DMS153 treated with DMSO at 0.1 percent for 48 hours (cell line): ENCODE measurements at regions not wholly inside any gene's neighbourhood (a gene's known extent, or its start where the extent isn't known, plus 50 kb on each side); places are given as distances from the start of the nearest gene placed in this dataset.
A peak's percentile ranks its signal among the peaks of the same experiment; 100 is the strongest.
"Not testable (repeated sequence)": the region's sequence is repeated elsewhere in the genome, so short reads cannot be mapped to it uniquely, and the experiment has no call there.

Experiments used
- DNase-seq: peaks from one replicate; lab custom pipeline; 2025; ENCODE audit not compliant: unreplicated experiment; lab: John Stamatoyannopoulos, UW

DNA sequence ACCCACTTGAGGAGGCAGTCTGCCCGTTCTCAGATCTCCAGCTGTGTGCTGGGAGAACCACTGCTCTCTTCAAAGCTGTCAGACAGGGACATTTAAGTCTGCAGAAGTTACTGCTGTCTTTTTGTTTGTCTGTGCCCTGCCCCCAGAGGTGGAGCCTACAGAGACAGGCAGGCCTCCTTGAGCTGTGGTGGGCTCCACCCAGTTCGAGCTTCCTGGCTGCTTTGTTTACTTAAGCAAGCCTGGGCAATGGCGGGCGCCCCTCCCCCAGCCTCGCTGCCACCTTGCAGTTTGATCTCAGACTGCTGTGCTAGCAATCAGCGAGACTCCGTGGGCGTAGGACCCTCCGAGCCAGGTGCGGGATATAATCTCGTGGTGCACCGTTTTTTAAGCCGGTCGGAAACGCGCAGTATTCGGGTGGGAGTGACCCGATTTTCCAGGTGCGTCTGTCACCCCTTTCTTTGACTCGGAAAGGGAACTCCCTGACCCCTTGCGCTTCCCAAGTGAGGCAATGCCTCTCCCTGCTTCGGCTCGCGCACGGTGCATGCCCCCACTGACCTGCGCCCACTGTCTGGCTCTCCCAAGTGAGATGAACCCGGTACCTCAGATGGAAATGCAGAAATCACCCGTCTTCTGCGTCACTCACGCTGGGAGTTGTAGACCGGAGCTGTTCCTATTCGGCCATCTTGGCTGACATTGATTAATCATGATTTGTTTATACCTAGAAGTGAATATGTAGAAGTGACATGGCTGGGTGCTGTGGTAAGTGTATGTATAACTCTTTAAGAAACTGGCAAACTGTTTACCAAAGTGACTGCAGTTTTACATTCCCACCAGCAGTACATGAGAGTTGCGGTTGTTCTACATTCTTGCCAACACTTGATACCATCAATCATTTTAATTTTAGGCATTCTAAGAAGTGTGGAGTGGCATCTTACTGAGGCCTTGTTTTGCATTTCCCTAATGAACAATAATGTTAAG is 465.9 kb upstream of the MAP3K7 start:
- not testable (repeated sequence) for DNase-seq

DNA sequence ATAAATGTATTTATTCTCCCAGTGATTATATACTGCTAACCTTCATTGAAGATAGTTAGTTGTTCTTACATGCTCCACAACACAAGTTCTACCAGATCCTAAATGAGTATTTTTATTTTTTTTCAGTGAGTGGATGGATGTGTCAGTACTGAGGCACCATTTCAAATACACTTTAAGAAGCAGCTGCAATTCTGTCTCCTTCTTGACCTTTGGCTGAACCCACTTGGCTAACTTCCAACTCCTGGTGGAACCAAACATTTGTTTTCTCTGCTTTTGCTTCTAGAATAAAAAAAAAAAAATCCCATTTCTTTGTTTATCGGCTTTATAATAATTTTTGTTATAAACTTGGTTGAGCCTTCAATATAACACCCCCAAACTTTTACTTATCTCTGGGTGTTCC is 458.3 kb upstream of the MAP3K7 start:
- DNase-seq = no peak

- no peak for DNase-seq
Observed at GRCh38 chr6:91043751-91044150, 456.9 kb upstream of the MAP3K7 start.

DNA sequence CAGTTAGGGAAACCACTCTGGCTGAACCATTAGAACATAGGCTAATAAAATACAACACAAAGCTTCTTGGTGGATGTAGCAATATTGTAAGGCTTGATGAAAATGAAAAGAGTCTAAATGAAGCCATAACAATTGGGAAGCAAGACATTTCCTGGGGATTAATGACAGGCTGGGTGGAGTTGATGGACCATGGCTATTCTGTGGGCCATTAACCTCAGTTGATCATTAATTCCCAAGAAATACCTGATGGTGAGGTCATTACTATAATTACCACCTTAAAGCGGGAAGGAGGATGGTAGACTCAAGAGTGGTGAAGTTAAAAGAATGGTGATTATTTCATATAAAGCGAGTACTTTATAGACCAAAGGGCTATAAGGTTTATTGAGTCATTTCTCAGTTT is 455.8 kb upstream of the MAP3K7 start:
- DNase-seq = no peak

DNA sequence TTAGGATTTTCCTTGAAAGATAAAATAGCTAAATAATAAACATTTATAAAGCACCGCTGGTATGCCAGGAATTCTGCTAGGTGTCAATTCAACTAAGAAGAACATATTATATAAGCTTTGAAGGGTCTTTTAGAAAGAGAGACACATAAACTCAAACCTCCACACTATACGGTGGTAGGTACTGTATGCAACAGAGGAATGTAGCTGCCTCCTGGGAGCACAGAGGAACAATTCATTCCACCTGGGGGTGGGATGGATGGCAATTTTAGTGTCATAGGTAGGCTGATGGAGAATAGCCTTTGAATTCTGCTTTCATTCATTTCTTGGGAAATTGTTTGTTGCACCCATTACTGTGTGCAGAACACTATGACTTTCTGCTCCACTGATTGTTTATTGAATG is 447.1 kb upstream of the MAP3K7 start:
- no peak for DNase-seq

DNA sequence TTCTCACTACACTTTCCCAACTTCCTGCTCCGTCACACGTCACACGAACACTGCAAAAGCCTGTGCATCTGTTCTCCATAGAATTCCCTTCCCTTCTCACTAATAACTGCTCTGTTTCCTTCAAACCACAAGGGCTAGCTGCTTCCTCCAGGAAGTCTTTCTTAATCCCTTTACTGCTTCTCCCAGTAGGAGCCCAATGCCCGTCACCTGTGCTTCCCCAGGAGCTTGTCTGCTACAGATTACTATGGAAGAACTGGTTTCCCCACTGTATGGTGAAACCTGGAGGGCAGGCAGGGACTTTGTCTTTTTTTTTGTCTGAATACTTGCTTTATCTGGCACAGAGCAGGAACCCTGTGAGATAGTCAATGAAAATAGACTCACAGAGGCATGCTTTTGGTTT is 444.7 kb upstream of the MAP3K7 start:
- DNase-seq = no peak

DNA sequence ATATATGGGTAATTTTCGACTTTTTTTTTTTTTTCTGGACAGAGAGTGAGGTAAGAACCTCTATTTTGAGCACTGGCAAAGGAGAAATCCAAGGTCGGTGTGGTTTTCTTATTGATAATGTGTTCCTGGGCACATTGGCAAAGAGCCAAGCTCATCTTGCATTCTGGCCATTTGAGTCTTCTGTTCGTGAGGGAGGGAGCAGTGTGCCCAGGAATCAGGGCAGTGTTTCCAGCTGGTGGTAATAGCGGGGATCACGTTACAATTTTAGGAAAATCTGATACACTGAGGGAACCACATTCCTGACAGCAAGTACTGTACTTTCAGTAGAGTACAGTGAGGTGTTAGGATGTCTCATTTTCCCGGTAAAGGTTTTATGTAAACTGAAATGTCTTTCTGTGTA is 442.3 kb upstream of the MAP3K7 start:
- peak; percentile 16 for DNase-seq

DNA sequence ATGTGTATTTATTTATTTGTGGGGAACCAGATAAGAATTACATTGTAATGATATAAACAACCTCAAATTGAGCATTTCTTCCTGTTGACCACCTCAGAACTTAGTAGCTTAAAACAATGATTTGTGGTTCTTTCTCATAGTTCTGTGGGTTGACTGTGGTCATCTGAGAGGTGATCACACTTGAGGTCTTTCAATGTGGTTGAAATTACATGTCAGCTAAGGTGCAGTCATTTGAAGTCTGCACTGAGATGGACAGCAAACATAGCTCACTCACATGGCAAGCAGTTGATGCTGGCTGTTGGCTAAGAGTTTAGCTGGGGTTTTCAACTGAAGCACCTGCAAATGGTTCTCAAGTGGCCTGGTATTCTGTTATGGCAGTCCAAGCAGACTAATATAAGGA is 436.7 kb upstream of the MAP3K7 start:
- no peak for DNase-seq

DNA sequence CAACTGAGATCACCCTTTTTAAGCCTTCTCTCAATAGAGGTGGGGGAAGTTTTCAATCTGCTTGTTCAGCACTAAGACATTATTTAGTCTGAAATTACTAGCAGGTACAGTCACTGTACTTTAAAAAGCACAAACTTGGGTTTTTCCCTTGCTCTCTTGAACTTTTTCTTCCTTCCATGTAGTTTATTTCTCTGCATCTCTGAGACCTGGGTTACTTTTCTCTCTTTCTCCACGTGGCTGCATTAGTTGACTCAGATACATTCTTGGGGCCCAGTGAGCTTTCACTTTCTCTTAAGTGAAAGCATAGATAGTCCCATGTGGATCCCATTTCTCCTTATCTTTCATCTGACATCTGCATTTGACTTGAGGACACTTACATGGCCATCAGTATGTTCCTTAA is 433.9 kb upstream of the MAP3K7 start:
- DNase-seq = no peak

DNA sequence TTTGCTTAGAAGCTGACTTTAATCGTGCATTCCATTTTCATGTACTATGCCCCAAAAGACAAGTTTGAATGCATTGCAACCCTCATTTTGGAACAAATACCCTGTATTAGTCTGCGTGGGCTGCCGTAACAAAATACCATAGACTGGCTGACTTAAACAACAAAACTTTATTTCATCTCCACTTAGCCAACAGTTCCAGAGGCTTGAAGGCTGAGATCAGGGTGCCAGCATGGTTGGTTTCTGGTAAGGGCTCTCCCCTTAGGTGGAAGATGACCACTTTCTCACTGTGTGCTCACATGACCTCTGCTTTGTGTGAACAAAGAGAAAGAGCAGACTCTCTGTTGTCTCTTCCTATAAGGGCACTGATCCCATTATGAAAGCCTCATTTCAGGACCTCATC is 431.7 kb upstream of the MAP3K7 start:
- DNase-seq = no peak

DNA sequence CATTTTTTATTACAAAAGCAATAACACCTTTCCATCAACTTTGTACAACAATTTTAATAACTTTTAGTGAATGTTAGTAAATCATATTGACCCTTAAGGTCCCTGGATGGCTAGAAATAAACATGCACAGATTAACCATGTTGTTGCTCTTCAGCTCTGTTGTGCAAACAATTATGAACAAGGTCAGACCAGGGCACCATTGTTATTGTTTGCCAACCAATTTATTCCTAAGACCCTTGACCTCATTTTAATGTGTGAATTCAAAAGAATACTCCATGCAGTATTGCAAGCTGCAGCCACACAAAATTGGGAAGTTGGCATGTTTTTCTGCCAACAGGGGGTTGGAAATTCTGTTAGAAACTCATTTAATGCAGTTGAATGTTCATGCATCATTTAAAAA is 426.6 kb upstream of the MAP3K7 start:
- no peak for DNase-seq

- no peak for DNase-seq
Observed at GRCh38 chr6:90997076-90997475, 410.2 kb upstream of the MAP3K7 start.

- no peak for DNase-seq
Observed at GRCh38 chr6:90993770-90994169, 406.9 kb upstream of the MAP3K7 start.

- DNase-seq = no peak
Observed at GRCh38 chr6:90989763-90990162, 402.9 kb upstream of the MAP3K7 start.

- DNase-seq = no peak
Observed at GRCh38 chr6:90984066-90984465, 397.2 kb upstream of the MAP3K7 start.

GRCh38 chr6:90983462-90983861 is 396.6 kb upstream of the MAP3K7 start:
- DNase-seq = no peak

DNA sequence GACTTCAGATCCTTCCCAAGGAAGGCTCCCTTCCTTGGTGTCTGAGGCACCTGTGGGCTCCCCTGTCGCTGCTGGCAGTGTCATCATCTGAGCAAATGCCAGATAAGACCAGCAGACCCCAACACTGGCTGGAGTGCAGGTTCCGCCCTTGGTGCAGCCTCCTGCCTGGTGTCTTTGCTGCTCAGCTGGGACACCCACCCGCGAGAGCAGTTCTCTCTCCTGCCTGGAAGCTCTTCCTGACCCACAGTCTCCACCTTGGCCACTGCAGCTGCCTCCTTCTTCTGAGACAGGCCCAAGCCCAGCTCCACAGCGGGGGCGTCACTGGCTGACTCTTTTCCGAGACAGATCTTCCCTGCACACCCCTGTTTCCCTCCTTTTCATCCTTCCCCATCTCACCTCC is 395.7 kb upstream of the MAP3K7 start:
- DNase-seq = no peak

- no peak for DNase-seq
Observed at GRCh38 chr6:90982051-90982450, 395.2 kb upstream of the MAP3K7 start.

DNA sequence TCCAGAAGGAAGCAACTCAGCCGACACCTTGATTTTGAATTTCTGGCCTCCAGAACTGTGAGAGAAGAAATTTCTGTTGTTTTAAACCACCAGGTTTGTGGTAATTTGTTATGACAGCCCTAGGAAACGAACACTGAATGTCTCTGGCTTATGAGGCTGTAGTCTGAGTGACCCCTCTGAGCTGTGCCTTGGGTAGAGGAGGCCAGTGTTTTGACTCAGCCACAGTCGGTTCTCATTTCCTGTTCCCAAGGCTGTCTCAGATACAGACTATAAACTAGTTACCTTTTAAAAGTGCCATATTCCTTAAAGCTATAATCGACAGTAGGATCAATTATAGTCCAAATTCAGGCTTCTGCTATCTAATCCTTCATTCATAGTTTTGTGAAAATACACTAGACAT is 391.2 kb upstream of the MAP3K7 start:
- DNase-seq = no peak

DNA sequence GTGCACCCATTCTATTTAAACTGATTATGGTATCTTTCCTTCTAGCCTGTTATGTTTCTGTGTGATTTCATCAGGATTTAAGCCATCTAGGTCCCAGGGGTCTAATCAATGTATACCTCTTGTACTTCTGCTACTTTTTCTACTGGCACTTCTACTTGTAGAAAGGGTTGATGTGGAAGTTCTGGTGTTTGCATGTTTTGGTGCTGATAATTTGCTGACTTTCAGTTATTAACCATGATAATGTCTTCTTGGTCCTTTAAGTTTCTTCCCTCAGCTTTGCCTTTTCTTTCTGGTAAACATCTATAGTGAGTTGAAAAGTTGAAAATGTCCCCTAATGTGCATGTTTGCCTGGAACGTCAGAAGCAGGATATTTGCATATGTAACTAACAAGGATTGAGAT is 390.6 kb upstream of the MAP3K7 start:
- DNase-seq = no peak

DNA sequence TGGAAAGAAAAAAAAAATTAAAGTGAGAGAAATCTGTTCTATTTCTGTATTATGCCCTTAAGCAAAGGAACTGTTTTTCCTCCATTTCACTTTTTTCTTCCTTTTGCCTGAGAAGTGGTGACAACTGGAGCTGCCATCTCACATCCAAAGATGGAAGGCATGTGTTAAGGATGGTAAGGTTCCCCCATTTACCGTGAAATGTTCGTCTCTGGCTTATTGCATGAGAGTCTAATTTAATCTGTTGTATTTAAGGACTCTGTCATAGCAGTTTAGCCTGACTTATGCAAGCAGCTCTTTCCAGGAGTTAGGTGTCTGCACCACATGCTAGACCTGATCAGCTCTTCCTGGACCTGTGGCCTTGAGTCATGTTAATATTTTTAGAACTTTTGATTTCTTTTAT is 389.5 kb upstream of the MAP3K7 start:
- DNase-seq = no peak

DNA sequence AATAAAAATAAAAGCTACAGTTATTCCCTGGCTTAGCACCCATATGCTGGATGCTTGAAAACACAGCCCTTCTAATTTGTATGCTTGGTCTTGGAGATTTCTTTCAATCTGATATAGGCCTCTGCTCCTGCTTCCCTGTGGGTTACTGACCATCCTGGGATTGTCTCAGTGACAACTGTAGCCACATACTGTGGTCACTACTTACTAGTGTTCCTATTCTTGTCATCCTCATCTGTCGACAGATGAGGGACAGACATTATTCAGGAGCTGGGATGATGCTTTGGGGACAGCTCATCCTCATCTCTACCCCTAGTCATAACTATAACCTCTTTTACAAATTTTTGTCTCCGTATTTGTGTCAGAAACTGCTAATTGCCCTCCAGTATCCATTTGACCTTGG is 388.9 kb upstream of the MAP3K7 start:
- DNase-seq = no peak

- DNase-seq = no peak
Observed at GRCh38 chr6:90973188-90973587, 386.3 kb upstream of the MAP3K7 start.
